Stimulated activated CD8-positive, alpha-beta memory T cell treated with anti-CD3 and anti-CD28 coated beads, Interleukin-15, amount 100 ng/mL, for 48 hours (primary cell): ENCODE measurements at regions not wholly inside any gene's neighbourhood (a gene's known extent, or its start where the extent isn't known, plus 50 kb on each side); places are given as distances from the start of the nearest gene placed in this dataset.
"Not testable (repeated sequence)": the region's sequence is repeated elsewhere in the genome, so short reads cannot be mapped to it uniquely, and the experiment has no call there.

Source experiments
- DNase-seq, 2 donors: peaks; one replicate each; pipeline ENCODE4 v3.0.0-alpha.2; 2020; ENCODE audit warnings: low read depth in 2 of 2

GRCh38 chr14:37842106-37842505 is 246.7 kb downstream of the TTC6 start:
- DNase-seq, result no peak

DNA sequence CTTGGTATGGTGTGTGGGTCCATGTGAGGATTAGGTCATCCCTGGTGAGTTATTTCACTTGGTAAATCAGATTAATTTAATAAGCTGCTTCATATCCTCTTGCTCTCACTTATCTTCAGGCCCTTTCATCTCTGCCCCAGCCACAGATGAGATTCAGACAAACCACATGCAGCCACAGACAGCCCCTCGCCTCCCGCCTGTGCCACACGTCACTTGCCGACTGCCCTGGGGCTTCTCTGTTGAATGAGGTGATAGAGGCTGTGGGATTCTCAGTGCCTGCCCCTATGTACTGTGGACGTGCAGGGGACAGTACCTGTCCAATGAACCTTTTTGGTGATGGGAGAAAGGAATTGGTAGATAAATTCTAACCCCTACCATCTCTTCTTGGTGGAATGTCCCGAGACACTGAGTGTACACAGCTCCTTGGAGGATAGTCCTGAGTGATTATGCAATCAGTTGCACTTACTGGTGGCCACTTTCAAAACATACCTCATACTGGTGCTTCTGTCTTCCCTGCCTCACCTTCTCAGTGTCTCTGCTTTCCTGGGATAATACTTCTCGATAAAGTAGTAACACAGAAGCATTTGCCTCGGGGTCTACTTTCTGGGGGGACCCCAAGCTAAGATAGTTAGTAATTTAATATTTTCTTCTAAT is 248.7 kb downstream of the TTC6 start:
- DNase-seq, result no peak

- DNase-seq, result no peak
These were observed 249.2 kb downstream of the TTC6 start for GRCh38 chr14:37844614-37845013.

DNA sequence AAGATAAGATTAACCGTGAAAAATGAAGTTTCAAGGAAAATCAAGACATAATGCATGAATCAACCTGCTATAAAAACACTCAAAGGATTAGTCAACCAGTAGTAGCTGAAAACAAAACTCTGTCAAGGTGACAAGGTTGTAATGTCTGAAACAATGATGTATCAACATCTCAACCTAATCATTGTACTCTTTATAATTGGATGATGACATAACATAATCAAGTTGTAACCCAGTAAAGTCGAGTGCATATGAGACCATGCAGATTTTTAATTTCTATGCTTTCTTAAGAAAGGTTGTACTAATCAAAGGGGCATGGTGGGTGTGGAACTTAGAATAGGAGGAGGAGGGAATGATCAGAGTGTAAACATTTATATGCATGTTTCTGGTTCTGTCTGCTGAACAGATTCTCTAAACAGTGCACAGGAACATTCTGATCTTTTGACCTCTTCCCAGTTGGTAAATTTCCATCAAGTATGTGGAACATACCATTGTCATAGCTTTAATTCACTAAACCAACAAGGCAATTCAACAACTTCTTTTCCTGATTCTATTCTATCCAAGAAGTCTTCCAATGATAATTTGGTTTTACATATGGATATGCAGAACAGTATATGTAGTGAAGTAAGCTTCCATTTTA is 253.7 kb downstream of the TTC6 start:
- DNase-seq, result no peak

DNA sequence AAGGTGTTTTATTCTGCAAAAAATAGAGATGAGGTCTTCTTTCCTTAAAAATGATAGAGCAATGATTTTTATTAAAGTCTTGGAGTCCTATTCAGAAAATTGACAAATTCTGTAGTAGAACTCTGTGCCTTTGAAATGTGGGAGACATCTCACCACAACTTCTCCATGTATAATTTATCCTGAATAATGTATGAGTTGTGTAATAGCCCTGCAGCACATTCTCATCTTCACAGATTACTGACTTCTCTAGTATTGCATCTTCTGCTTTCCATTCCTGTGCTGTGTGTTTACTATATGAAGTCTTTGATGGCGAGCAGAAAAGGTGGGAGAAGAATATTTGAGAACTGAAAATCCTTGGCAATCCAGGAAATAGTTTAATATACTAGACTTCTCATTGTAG is 255.6 kb downstream of the TTC6 start:
- no peak for DNase-seq

GRCh38 chr14:37855871-37856270 is 260.4 kb downstream of the TTC6 start:
- DNase-seq, result no peak

- no peak for DNase-seq
These were observed 262.4 kb downstream of the TTC6 start for GRCh38 chr14:37857774-37858266.

DNA sequence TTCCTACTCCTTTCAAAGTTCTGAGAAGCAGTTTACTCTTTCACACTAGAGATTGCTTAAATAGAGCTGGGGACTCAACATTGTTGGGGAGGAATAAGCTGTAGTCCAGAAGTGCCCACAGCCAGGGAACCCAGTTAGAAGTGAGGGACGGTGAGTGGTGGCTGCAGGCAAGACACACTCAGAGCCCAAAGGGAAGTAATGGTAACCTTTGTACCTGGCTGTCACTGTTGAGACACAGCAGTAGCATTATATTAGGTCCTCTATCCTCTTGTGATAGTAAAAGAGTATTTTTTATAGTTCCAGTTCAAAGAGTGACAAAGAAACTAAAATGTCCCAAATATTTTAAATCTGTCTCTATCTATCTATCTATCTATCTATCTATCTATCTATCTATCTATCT is 263.3 kb downstream of the TTC6 start:
- DNase-seq, result no peak

DNA sequence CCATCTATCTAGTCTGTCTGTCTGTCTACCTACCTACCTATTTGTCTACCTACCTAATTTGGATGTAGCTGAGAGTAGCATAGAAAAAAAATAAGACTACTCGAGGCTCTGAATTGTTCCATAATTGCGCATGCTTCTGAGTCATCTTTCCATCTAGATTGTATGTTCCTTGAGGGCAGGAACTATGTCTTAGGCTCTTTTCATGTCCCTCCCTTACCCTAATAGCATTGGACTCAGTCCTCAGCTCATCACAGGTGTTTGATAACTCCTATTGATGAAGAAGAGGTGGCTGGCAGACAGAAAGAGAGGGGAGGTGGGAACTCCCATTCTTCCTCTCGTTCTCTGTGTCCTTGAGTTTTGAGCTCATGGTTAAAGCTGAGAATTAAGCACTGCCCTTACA is 263.7 kb downstream of the TTC6 start:
- DNase-seq, result no peak

- DNase-seq, result no peak
These were observed 266.8 kb downstream of the TTC6 start for GRCh38 chr14:37862263-37862662.

DNA sequence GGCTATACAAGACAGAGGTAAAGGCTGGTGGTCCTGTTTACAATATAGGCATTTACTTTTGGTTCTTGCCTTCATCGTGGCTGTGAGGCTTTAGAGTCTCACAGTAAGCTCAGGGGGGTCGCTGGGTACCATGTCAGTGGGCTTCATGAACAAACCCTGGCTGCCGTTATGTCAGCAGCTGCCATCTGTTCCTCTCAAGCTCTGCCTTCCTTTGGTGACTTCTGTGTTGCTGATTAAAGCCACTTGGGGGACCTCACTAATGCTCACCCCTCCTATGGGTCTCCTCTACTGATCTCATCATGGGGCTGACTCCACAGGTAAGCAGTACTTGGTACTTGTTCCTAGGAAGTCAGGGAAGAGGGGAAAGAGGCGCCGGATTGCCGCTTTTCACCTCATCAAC is 268.7 kb downstream of the TTC6 start:
- no peak for DNase-seq

- no peak for DNase-seq
These were observed 269.7 kb downstream of the TTC6 start for GRCh38 chr14:37864861-37865718.

GRCh38 chr14:37865719-37866549 is 270.5 kb downstream of the TTC6 start:
- DNase-seq, result no peak

DNA sequence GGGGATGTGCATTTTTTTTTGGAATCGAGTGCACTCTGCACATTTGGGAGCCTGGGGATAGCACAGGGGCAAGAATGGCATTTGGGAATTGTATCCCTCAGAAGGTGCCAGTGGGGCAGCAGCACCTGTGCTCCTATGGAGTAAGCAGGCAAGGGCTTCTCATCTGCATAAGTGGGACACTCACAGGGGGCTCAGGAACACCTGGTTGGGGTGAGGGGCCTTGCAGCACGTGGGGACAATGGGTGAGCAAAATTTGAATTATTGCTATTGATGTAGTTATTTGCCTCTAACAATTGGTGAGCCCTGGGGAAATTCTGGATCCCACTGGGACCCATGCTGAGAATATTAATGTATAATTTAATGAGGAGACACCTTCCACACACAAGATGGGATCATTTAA is 274.2 kb downstream of the TTC6 start:
- no peak for DNase-seq

DNA sequence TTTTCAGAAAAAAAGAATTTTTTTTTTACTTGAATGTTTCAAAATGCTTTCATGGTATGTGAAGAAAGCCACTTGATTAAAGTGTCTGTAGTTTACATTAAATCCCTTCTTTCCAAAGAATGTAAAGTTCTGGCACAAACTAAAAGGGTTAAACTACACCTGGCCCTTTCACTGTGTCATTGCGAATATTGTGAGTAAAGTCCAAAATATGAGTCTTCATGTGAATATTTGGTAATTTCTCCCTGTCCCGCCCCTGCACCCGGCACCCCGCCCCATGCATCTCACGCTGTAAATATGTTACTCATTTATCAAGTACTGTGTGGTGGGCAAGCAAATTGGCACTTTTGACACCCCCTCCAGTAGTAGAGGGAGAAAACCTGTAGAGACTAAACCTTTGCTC is 274.7 kb downstream of the TTC6 start:
- no peak for DNase-seq

DNA sequence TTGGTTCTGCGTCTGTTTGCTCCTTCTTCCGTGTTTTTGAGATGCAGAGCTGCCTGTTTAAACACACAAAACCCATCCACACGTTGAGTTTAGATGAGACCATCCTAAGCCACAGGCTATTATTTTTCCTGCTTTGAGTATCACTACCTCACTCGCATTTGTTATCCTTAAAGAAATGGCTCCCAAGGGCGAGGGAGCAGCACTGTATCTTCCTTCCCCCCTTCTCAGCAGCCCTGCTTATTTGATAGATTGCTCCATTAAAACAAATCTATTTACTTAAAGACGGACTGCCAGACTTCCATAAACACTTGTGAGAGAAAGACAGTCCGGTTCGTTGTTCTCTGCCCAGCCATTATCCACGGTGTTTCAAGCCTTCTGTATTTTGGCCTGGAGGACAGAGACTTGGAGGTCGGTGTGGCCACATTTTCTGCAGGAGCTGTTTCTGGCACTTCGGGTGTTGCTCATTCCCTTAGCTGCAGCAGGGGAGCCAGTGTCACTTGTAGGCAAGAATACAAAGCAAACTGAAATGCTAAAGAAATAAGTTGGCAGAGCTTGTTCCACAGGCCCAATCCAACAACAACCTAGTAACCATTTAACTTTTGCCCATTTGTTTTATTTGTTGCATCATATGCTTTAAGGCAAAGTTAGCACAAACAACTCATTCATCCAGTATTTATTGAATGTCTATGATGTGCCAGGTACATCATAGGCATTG is 275.4 kb downstream of the TTC6 start:
- no peak for DNase-seq

DNA sequence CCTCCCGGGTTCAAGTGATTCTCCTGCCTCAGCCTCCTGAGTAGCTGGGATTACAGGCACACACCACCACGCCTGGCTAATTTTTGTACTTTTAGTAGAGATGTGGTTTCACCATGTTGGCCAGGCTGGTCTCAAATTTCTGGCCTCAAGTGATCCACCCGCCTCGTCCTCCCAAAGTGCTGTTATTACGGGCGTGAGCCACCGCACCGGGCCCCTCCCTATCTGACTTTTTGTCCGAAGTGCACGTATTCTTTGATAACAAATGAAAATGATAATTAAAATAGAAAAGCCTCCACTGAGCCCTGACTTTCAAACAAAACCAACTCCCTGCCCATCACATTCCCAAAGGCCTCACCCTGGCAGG is 278.6 kb downstream of the TTC6 start:
- not testable (repeated sequence) for DNase-seq

DNA sequence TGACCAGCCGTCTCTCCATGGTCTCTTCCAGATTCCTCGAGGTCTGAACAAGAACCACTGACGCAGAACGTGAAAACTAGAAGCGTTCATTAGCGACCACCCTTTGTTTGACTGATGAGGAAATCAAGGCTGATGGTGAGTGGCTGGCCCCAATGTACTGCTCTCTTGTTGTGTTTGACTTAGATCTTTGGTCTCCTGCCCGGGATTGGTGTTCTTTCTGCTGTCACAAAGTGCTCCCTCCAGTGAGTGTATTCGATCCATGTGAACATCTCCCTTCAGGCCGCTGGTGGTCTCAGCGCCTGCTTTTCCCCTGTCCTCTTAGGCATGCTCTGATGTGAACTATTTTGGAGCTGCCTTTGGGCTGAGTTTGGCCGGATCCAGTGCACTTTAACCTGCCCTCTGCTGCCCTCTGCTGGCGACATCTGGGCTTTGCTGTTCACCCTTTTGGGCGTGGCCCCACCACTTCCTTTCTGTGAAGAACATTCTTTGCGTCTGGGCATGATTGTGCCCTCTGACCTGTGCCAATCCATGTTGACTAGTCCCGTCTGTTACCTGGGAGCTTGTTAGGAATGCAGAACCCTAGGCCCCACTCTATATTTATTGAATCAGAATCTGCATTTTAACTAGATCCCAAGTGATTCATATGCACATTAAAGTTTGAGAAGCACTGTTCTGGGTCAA is 279.1 kb downstream of the TTC6 start:
- DNase-seq, result peak; percentile 45 to 55

GRCh38 chr14:37888234-37888633 is 292.8 kb downstream of the TTC6 start:
- DNase-seq, result no peak

DNA sequence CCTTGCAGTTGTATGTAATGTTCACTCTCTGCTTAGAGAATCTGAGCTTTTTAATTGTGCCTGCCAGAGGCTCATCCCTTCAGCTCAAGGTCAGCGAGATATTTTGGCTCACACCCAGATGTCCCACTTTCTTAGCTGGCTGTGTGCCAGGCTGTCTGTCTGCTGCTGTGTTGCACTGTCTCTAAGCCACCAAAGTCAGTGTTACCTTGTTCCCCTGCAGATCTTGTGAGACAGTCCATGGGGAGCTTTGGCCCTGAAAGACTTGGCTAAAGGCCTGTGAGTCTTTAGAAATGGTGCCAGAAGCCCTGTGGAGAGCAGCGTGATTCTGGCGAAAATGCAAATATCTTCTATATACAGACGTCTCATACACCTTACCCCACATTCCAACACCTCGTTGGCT is 293.7 kb downstream of the TTC6 start:
- no peak for DNase-seq

DNA sequence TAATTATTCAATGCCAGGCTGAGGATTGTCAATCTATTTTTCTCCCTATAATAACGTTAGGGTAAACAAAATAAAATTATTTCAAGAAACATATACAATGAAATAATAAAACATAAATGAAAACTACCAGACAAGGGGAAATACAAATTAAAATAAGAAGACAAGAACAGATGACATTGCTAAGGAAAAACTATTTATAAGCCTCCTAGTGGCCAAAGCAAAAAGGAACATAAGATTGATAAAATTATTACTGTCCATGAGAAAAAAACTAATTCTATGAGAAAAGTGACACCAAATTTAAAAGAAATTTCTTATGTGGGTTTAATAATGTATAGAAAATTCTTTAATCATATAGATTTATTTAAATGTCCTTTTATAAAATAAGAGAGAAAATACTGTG is 294.7 kb downstream of the TTC6 start:
- no peak for DNase-seq
